GM19455 (cell line): ENCODE measurements at regions not wholly inside any gene's neighbourhood (a gene's known extent, or its start where the extent isn't known, plus 50 kb on each side); places are given as distances from the start of the nearest gene placed in this dataset.
"Not testable (repeated sequence)": the region's sequence is repeated elsewhere in the genome, so short reads cannot be mapped to it uniquely, and the experiment has no call there.

Experiments used
- ATAC-seq: cut with Tn5 transposase; IDR thresholded peaks from one replicate; pipeline ENCODE4 v1.9.1; 2021; ENCODE audit not compliant: unreplicated experiment

DNA sequence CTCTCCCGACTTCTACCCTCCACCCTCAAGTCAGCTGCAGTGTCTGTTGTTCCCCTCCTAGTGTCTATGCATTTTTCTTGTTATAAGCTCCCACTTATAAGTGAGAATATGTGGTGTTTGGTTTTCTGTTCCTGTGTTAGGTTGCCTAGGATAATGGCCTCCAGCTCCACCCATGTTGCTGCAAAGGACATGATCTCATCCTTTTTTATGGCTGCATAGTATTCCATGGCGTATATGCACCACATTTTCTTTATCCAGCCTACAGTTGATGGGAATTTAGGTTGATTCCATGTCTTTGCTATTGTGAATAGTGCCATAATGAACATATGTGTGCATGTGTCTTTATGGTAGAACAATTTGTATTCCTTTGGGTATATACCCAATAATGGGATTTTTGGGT lies 80.7 kb downstream of the SPTSSA start:
- ATAC-seq, result not testable (repeated sequence)

- ATAC-seq, result no peak
Observed at GRCh38 chr14:34380471-34380845, 81.6 kb downstream of the SPTSSA start.

- ATAC-seq, result no peak
Observed at GRCh38 chr14:34379816-34380470, 82.1 kb downstream of the SPTSSA start.

GRCh38 chr14:34376649-34377267 lies 85.3 kb downstream of the SPTSSA start:
- ATAC-seq, result no peak

DNA sequence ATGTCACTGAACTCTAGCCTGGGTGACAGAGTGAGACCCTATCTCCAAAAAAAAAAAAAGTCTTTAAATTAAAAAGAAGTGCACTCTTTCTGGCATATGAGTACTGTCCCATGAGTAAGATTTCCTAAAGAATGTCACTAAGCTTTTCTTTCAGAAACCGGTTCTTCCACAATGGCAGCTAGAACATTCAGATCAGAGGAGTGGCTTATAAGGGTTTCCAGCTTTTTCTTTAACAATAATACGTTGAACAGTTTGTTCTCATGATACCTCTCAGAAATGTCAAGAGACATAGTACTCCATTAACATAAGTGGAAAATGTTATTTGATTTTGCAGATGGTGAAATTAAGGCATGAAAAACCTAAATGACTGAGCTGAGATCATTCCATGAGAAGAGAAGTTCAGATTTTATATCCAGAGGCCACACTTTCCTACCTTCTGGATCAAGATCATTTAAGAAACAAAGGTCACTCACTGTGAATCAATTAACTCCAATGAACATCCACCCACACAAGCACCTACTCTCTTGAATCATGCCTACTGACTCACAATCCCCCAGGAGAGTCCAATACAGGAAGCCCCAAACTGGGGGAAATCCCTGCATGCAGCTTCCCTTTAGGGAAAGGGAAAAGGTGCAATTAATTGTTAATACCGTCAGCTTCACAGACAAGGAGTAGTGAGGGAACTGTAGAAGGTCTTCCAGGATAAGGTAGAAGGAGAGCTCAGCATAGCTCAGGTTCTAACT lies 86.9 kb downstream of the SPTSSA start:
- ATAC-seq, result no peak

DNA sequence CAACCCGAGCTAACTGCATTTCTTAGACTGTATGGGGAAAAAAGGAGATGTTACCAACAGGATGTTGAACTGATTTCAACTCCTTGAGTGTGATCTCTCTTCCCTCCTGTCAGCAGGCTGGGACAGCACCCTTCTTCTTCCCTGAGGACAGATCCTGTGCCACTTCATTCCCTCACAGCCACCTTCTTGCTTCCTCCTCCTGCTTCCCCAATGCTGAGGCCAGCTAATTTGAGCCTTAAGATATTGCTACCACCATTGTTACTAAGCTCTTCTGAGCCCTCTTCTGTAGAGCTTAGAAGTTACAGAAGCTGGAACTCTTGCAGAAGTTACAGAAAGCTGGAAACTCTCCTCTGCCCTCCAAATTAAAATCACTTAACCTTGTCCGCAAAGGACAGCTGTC lies 88.8 kb downstream of the SPTSSA start:
- ATAC-seq, result no peak

GRCh38 chr14:34372786-34373185 lies 89.3 kb downstream of the SPTSSA start:
- no peak for ATAC-seq

GRCh38 chr14:34369648-34370030 lies 92.4 kb downstream of the SPTSSA start:
- no peak for ATAC-seq

DNA sequence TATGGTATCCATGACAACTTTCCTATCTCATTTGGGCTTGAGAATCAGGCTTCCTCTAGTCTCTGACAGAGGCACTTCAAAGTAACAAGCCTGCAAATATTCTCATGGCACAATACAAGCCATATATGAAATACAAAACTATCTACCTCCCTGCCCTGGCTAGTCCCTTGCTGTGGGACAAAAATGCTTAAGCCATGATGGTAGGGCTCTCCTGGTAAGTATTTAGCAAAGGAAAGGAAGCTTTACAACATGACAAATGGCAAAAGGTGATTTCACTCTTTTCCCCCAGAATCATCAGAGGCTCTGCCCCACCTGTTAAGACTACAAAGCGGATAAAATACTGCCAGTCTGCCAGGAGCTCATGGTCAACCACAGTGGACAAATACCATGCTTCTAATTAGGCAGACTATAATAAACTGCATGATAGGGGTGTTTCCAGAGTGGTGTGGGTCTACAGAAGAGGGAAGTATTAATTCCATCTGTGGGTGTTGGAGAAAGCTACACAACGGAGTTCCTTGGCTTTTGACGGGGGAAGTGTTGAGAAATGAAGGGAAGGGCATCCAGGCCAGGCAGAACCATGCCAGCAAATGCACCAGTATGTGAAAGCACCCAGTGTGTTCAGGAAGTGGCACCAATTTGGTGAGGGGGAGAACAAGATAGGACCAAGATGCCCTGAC lies 92.9 kb downstream of the SPTSSA start:
- no peak for ATAC-seq

- no peak for ATAC-seq
Observed at GRCh38 chr14:34368115-34368970, 93.7 kb downstream of the SPTSSA start.

DNA sequence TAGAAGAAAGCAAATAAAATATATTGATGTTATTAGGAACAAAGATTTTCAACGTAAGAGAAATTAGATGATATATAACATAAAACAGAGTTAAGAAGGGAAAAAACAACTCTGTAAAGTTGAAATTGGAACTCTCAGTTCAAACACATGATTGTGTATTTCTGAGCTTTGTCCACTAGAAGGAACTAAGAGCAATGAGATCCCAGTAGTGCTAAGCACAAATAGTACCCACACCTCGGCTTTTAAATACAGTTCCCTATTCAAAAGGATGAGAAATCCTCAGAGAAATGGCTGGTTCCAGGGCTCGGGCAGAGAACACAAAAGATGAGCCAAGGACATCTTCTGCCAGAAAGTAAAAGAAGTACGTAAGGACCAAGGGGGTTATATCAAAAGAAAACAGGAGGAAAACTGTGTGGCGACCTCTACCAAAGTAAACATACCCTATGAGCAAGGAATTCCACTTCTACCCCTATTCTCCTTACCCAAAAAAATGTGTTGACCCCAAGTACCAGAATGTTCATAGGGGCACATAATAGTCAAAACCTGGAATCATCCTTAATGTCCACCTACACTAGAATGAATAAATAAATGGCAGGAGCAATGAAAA lies 96.6 kb downstream of the SPTSSA start:
- no peak for ATAC-seq

DNA sequence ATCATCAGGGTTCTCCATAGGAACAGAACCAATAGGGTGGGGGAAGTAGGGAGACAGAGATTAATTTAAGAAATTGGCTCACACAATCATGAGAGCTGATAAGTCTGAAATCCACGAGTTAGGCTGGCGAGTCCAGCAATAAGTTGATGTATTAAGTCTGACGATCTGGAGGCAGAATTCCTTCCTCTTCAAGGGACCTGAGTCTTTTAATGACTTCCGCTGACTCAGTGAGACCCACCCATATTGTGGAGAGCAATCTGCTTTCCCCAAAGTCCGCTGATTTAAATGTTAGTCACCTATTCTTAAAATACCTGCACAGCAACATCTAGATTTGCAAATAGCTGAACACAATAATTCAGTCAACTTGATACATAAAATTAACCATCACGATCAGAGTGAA lies 97.8 kb downstream of the SPTSSA start:
- no peak for ATAC-seq

DNA sequence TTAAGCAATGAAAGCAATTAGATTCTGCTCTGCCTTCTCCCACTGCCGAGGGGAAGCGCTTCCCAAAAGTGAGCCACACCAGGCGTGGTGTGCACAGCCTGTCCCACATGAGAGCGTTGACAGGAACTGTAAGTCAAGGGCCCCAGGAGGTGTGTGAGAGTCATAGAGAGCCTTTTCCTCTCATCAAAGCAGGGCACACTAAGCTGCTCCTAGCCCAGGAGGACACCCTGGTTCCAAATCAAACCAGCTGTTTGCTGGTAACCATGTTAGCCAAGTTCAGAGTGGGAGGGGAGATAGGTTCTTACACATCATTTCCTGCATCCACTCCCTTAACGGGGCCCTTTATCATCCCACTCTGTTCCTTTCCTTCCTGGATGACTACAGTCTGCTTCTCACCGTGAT lies 98.3 kb downstream of the SPTSSA start:
- ATAC-seq, result no peak

DNA sequence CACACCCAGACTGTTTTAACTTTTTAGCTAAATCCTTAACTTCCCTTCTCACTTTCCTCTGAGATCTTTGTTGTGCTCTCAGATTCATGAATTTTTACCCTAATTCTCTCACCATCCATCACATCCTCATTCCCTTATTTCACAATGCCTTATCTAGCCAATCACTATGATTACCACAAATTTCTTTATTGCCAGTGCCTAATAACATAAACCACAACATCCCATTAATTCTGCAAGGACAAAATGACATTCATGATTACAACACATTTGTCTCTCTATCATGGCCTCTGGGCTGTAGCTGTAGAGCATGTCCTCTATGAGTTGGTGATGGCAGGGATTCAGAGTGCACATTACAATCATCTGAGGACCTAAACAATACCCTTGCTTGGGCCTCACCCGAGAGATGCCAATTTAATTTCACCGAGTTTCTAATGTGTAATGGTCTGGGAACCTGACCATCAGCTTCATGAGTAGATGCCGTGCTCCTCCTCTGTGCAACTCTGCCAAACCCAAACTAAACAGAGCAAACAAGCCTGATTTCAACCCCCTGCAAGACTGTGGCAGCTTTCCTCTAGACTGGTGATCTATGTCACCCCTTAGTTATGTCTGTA lies 99.3 kb downstream of the SPTSSA start:
- no peak for ATAC-seq

GRCh38 chr14:34361504-34362011 lies 100.5 kb downstream of the SPTSSA start:
- no peak for ATAC-seq

DNA sequence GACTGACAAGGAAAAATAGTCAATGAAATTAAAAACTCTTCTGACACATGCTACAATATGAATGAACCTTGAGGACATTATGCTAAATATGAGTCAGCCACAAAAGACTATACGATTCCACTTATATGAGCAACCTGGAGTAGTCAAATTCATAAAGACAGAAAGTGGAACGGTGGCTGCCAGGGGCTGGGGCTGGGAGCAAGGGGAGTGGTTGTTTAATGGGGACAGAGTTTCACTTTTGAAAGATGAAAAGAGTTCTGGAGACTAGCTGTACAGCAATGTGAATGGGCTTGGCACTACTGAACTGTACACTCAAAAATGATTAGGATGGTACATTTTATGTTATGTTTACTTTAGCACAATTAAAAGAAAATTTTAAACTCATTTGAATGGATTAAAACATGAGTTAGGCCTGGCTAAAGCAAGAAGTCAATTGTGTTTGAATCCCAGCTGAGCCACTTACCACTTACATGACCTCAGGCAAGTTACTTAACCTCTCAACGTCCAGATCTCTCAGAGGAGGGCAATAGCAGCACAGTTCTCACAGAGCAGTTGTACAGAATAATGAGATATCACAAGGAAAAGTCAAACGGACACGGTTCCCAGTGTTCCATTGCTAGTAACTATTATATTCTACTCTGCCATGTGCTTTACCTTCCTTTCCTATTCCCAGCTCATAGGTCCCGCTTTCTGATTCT lies 102.5 kb downstream of the SPTSSA start:
- no peak for ATAC-seq

GRCh38 chr14:34356264-34356654 lies 105.8 kb downstream of the SPTSSA start:
- no peak for ATAC-seq

GRCh38 chr14:34355584-34356263 lies 106.3 kb downstream of the SPTSSA start:
- ATAC-seq, result no peak

GRCh38 chr14:34354556-34354955 lies 107.5 kb downstream of the SPTSSA start:
- no peak for ATAC-seq
